GM12872 (cell line): ENCODE measurements at regions not wholly inside any gene's neighbourhood (a gene's known extent, or its start where the extent isn't known, plus 50 kb on each side); places are given as distances from the start of the nearest gene placed in this dataset.

Source experiments
- TF ChIP-seq, protein P1 (sequence below): IDR thresholded peaks from 3 replicates; pipeline ENCODE4 v1.5.1; 2011; ENCODE audit warnings: low read depth, mild to moderate bottlenecking, low read length, moderate library complexity; ENCODE audit not compliant: insufficient read depth

DNA sequence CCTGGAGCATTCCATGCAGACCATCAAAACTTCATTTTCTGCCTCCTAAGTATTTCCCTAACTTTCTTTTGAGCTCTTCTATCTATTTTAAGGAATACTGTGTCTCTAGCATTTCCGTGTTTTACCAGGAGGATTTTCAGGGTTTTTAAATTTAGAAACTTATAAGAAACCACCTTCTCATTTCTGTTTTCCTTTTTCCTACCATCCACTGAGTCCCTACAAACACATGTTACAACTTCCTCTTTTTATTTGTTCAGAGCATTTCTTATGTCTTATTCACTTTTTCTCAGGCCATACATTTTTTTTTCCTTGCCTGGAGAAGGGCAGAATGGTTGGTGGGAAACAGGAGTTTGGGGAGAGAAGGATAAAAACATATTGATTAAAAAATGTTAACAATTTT is 130.0 kb upstream of the BMP5 start:
- TF ChIP-seq, protein P1, sequence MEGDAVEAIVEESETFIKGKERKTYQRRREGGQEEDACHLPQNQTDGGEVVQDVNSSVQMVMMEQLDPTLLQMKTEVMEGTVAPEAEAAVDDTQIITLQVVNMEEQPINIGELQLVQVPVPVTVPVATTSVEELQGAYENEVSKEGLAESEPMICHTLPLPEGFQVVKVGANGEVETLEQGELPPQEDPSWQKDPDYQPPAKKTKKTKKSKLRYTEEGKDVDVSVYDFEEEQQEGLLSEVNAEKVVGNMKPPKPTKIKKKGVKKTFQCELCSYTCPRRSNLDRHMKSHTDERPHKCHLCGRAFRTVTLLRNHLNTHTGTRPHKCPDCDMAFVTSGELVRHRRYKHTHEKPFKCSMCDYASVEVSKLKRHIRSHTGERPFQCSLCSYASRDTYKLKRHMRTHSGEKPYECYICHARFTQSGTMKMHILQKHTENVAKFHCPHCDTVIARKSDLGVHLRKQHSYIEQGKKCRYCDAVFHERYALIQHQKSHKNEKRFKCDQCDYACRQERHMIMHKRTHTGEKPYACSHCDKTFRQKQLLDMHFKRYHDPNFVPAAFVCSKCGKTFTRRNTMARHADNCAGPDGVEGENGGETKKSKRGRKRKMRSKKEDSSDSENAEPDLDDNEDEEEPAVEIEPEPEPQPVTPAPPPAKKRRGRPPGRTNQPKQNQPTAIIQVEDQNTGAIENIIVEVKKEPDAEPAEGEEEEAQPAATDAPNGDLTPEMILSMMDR, result no peak

DNA sequence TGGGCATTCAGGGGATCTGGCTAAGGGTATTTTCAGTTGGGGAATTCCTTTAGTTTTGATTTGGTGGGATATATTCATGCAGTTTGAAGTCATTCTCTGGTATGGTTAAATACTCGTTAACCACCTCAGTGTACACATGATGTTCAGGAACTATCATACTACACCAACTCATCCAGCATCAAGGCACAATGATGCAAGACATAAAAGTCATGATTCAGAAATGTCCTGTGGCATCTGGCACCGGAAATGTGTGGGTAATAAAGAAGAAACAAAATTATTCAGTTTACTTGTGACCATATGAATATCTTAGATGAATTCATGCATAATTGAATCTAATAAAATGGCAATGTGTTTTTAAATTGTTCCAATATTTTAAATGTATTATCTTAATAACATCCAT is 129.0 kb upstream of the BMP5 start:
- TF ChIP-seq, protein P1, result no peak

DNA sequence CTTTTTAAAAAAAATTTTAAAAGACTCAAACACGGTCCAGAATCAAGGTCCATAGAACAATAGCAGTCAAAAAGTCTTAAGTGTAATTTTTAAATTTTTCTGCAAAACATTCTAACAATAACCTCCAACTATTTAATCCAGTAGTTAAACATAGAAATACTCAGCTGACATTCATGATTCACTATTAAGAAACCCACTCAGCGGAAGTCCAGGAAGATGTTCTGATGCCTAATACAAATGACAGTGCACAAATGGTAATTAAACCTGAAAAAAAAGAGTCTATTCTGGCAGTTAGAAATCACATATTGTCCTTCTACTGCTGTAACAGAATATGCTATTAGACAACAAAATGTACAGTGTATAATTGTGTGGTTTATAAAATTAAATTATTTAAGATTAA is 128.2 kb upstream of the BMP5 start:
- TF ChIP-seq, protein P1, result no peak

DNA sequence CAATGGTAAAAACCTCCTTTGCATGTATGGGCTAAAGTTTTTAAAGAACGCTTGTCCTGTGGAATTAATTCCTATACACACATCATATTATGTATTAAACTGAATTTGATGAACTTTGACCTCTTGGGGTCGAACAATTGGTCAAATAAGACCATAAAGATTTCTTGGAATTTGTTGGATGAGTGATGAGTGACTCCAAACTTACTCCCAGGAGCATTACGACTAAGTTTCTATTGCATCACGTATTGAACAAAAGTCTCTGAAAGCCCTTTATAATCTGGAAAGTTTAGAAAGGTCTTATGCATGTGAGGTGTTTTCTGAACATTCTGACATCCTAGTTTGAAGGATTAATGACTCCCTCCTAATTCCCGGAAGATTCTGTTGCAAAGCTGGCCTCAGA is 126.9 kb upstream of the BMP5 start:
- TF ChIP-seq, protein P1, result no peak

DNA sequence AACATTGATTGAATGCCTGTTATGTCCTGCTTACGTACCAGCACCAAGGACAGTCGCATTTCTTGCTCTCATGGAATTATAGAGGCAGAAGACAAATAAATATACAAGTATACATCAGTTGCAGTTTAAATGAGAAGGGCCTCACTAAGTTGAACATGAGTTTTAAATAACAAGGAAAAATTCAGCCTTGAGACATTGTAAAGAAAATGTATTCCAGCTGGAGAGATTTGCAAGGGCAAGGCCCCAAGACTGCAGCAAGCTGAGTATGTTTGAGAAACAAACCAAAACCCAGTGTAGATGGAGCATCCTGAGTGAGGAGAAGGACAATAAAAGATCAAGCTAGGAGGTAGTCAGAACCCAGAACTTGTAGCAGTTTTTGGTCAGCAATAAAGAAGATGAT is 123.2 kb upstream of the BMP5 start:
- TF ChIP-seq, protein P1, result no peak

DNA sequence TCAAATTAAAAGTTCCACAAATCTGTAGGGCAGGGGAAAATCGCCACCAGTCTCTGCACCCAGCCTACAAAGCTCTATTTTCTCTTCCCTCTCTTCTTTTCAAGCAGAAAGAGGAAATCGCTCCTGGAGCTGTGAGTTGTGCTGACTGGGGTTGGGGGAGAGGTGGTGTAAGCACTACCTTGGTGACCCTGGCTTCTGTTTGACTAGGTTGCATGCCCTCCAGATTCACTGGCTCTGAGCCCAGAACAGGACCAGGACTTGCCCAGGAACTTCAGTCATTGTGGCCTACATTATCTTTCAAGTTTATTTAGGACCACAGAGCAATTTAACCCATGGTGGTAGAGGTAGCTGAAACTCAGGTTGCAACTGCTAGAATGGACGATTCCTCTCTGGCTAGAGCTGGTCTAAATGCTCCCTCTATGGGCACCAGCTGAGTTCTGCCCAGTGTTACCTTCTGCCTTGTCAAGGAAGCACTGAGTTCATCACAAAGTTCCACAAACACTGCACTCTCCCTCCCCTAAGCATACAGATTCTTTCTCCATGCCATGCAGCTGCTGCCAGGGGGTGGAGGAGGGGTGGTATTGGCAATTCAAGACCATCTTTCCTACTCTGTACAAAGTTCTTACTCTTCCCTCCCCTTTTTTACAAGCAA is 122.0 kb upstream of the BMP5 start:
- TF ChIP-seq, protein P1, result no peak

DNA sequence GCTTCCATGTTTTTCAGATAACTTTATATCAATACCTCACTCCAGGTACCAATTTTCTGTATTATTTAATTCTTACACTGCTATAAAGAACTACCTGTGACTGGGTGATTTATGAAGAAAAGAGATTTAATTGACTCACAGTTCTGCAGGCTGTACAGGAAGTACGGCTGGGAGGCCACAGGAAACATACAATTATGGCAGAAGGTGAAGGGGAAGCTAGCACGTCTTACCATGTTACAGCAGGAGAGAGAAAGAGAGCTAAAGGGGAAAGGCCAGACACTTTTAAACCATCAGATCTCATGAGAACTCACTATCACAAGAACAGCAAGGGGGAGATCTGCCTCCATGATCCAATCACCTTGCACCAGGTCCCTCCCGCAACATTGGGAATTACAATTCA is 119.1 kb upstream of the BMP5 start:
- TF ChIP-seq, protein P1, result no peak
